ENCODE measurements at regions not wholly inside any gene's neighbourhood (a gene's known extent, or its start where the extent isn't known, plus 50 kb on each side); places are given as distances from the start of the nearest gene placed in this dataset.

- Histone ChIP-seq H3K4me1 (no peaks in the 10 kb centered on the region), H3K27ac (no peak overlapping the region), H3K9me3 (no peaks in the 10 kb centered on the region), H3K4me3 (no peak overlapping the region), H3K36me3 (no peaks in the 10 kb centered on the region), H3K27me3 (no peaks in the 10 kb centered on the region)
- 79 to 87% methylated on average over 2 of the region's 2 CpGs for WGBS, 2 donors
- TF ChIP-seq CTCF (IDR thresholded peaks at IDR 0.05), result no peak
- FAIRE-seq (no peak), ATAC-seq (no peak), DNase-seq (no peak)
- intact Hi-C loops (cut with DNase I), result no loop called here
Observed at GRCh38 chr15:73821181-73821580, 52.2 kb upstream of the TBC1D21 start.

DNA sequence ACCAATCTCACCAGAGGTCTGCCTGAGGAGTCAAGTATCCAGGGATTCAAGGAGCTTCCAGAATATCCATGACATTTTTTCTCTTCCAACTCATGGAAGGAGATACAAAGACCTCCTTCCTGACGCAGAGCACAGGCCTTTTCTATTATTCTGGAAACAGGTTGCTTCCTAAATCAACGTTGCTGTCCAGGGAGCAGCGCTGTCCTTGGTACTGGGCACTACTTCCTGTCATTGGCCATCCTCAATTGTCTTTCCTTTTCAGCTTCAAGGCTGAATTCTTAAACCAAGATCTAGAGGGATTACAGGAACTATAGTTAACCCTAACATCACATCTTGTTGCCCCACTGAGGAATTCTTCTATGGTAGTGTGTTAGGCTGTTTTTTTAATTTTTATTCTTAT lies 50.4 kb upstream of the TBC1D21 start:
- FAIRE-seq (no peak), DNase-seq (no peak), ATAC-seq (no peak)
- Histone ChIP-seq H3K9me3 (no peaks in the 10 kb centered on the region), H3K27ac (no peak overlapping the region), H3K4me3 (no peak overlapping the region), H3K36me3 (no peaks in the 10 kb centered on the region), H3K4me1 (no peaks in the 10 kb centered on the region), H3K27me3 (no peaks in the 10 kb centered on the region)
- 30 to 31% methylated on average over 3 of the region's 3 CpGs for WGBS, 2 donors
- intact Hi-C loops (cut with DNase I), result no loop called here
- TF ChIP-seq CTCF (IDR thresholded peaks at IDR 0.05), result no peak
